Stromal cell of bone marrow (primary cell): ENCODE measurements at regions not wholly inside any gene's neighbourhood (a gene's known extent, or its start where the extent isn't known, plus 50 kb on each side); places are given as distances from the start of the nearest gene placed in this dataset.
"Not testable (repeated sequence)": the region's sequence is repeated elsewhere in the genome, so short reads cannot be mapped to it uniquely, and the experiment has no call there.

ENCODE experiments used
- DNase-seq: peaks from one replicate; pipeline ENCODE4 v3.0.0-alpha.2; 2012; ENCODE audit warnings: low read depth

GRCh38 chr3:145027186-145027585 lies 1055.6 kb downstream of the DIPK2A start:
- not testable (repeated sequence) for DNase-seq

DNA sequence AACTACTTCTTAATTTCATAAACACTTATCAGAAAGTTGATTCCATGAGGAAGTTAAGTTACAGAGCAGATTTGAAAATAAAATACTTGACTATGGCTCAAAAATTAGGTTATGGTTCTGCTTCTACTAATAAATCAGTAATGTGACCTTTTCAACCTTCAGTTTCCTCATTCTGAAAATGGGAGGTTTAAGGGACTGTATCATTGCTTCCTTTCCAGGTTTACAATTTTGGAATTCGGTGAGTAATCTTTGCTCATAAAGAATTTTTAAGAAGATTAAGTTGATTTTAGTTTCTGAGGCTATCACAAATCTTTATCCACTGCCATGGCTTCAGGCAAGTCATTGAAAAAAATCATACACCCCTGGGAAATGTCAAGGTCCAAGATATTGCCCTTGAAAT lies 1061.2 kb downstream of the DIPK2A start:
- no peak for DNase-seq

DNA sequence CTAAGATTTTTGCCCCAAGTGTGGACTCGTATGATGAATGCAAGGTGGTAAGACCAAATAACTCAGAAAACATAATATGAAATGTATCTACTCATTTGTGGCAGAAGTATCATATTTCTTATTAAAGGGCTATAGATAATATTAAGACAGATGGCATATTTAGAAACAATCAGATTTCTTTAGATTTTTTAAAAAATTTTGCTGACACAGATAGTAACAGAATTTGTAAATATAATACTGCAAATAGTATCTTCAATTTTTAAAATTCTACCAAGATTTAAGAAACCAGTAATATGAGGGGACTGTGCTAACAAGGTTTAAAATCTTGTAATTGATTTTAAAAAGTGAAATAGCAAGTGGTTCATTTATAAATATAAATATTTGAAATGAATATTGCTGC lies 1064.1 kb downstream of the DIPK2A start:
- no peak for DNase-seq

GRCh38 chr3:145054055-145054454 lies 1082.4 kb downstream of the DIPK2A start:
- not testable (repeated sequence) for DNase-seq

GRCh38 chr3:145055375-145056076 lies 1083.9 kb downstream of the DIPK2A start:
- no peak for DNase-seq

- DNase-seq: no peak
Observed at GRCh38 chr3:145058483-145058882, 1086.9 kb downstream of the DIPK2A start.

DNA sequence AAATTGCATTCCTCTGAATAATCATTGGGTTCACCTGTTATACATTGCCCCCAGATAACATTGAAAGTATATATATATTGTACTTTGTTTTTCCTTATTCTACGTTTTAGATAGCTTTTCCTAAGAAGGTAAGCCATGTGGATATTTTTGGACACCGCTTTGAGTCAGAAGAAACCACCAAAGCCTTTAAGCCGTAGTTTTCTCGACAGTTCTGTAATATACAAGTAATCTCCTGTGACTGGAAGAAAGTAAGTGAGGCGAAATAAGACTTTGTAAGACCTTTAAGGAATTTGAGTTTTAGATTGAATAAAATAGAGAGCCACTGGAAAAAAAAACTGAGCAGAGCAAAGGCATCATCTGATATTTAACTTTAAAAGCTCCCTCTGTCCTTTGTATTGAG lies 1092.0 kb downstream of the DIPK2A start:
- no peak for DNase-seq

GRCh38 chr3:145070795-145071194 lies 1090.2 kb downstream of the PLOD2 start:
- DNase-seq: no peak

- DNase-seq: no peak
Observed at GRCh38 chr3:145079436-145079835, 1081.5 kb downstream of the PLOD2 start.

GRCh38 chr3:145087038-145087437 lies 1073.9 kb downstream of the PLOD2 start:
- DNase-seq: no peak

- no peak for DNase-seq
Observed at GRCh38 chr3:145088917-145089316, 1072.1 kb downstream of the PLOD2 start.

DNA sequence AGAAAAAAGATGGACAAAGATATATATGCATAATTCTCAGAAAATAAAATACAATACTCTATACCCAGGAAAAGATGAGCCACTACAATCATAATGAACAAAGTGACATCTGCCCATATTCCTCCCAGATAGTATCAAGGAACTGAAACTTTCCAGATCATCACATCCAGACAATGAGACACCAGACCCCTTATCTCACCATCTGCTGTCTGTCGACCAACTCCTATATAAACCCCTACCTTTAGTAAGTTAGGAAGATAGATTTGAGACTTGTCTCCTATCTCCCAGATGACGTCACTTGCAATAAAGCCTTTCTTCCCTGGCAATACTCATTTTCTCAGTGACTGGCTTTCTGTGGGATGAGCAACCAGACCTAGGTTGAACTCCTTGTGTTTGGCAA lies 1071.6 kb downstream of the PLOD2 start:
- no peak for DNase-seq

DNA sequence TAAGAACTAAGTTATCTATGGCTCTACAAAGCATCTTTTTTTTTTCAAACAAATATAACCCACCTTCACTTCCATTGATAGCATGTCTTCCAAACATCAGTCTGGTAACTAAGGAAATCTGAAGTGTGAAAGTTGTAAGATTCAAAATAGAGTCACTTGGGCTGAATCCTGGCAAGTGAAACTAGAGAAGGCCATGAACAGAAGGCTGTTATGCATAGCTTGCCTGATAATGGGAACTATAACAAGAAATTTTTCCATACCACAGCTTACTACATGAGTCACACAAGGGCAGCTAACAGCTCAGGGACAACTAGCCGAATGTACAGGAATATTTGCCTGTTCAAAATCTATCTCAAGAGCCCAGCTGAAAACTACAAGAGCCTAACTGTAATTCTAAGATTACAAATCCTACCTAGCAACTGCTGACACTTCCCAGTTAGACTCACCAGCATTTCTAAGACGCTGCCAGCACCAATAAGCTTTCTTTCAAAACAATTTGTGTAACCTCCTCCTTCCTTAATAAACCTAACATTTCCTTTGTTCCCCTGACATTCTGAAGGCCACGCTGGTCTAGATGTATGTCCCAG lies 1066.5 kb downstream of the PLOD2 start:
- peak; percentile 29 for DNase-seq

DNA sequence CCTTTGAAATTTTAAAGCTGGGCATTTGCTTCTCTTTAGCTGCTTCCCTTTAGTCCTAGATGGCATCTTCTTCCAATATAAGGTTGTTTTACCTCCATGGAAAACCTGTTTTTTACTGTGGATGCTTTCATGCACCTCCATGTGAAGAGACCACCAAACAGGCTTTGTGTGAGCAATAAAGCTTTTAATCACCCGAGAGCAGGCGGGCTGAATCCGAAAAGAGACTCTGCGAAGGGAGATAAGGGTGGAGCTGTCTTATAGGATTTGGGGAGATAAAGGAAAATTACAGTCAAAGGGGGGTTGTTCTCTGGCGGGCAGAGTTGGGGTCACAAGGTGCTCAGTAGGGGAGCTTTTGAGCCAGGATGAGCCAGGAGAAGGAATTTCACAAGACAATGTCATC lies 1049.8 kb downstream of the PLOD2 start:
- not testable (repeated sequence) for DNase-seq

GRCh38 chr3:145116769-145117168 lies 1044.2 kb downstream of the PLOD2 start:
- no peak for DNase-seq

DNA sequence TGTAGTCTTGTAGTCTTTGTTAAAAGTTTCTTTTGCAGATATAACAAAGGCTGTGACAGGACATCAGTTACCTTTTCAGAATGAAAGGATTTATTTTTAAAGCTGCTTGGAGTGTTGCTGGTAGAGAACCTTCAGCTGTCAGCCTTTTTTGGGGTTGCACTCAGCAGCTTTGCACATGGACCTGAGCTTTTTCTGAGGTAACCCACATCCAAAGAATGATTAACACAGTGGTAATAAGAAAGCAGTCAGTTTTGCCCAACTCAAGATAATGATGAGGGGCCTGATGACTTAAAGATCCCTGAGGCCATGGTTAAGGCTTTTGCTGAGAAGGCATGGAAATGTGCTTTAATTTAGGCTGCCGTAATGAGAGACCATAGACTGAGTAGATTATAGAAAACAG lies 1042.7 kb downstream of the PLOD2 start:
- DNase-seq: no peak

- DNase-seq: peak; percentile 6
Observed at GRCh38 chr3:145124900-145125678, 1035.9 kb downstream of the PLOD2 start.

- no peak for DNase-seq
Observed at GRCh38 chr3:145133281-145133680, 1027.7 kb downstream of the PLOD2 start.

DNA sequence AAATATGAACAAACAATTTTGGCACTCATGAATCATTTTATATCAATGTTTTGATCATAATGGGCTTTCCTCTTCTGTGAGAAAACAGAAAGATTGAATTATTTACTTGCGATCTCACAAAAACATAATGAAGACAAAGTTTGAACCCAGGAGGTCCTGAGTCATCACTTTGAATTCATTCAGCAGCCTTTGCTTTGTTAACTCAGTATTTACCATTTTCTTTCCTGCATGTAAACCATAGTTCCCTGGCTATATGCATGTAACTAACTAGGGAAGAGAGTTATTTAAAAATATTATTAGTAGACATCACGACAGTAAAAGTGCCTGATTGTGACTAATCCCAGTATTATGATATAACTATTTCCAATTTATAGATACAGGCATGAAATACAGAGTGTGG lies 1026.2 kb downstream of the PLOD2 start:
- no peak for DNase-seq

- no peak for DNase-seq
Observed at GRCh38 chr3:145144361-145144760, 1016.6 kb downstream of the PLOD2 start.

DNA sequence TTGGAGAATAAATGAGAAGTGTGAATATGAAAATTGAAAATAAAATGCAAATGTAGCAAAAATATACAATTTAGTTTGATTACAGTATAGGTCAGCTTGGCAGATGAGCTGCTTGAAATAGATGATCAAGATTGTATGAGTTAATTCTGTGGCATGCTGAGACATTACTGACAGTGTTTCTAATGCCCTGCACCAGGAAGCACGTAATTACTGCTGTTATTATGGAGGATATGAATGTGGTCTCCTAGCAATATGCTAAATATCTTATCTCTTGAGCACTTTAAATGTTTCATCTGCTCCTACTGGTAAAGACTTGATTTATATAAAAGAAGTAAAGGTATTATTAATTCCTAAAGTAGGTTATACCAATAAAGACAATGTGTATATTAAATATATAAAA lies 1015.5 kb downstream of the PLOD2 start:
- DNase-seq: no peak

- no peak for DNase-seq
Observed at GRCh38 chr3:145159640-145160039, 1001.3 kb downstream of the PLOD2 start.

DNA sequence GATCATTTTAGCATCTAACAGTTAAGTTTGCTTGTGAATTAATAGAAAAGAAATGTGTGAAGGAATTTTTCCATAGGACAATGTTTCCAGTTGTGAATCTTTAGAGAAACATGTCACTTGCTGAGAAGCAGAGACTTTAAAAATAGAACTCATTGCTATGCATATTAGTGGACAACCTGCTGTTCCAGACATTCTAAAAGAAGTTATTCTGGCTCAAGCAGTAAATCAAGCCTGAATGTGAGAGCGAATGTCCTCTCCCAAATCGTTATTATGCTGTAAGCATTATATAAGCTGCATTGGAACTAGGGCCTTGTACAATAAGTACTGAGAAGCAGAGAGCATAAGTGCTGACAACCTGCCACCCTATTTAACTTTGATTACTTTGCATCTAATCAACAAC lies 990.9 kb downstream of the PLOD2 start:
- no peak for DNase-seq
